GM23248 (cell line): ENCODE measurements at regions not wholly inside any gene's neighbourhood (a gene's known extent, or its start where the extent isn't known, plus 50 kb on each side); places are given as distances from the start of the nearest gene placed in this dataset.

Experiments used
- EZH2 ChIP-seq: fragments of 200-600 bp; sonication (generic); IDR thresholded peaks from 2 replicates; pipeline ENCODE4 v1.6.1; 2018; ENCODE audit warnings: antibody characterized with exemption, mild to moderate bottlenecking; ENCODE audit not compliant: insufficient read depth, poor library complexity, severe bottlenecking
- EZH2phosphoT487 ChIP-seq: fragments of 200-600 bp; sonication (generic); IDR thresholded peaks from 2 replicates; pipeline ENCODE4 v1.6.1; 2018; ENCODE audit warnings: antibody characterized with exemption, moderate library complexity, mild to moderate bottlenecking, low read depth; ENCODE audit not compliant: insufficient read depth

- no peak for TF ChIP-seq EZH2
- TF ChIP-seq EZH2phosphoT487: no peak
Observed at GRCh38 chr7:25288556-25289307, 60.4 kb upstream of the NPVF start.
